OCI-LY7 (cell line): ENCODE measurements at regions not wholly inside any gene's neighbourhood (a gene's known extent, or its start where the extent isn't known, plus 50 kb on each side); places are given as distances from the start of the nearest gene placed in this dataset.

Experiments
- EZH2phosphoT487 ChIP-seq: fragments of 200-600 bp; sonication (generic); IDR thresholded peaks from 2 replicates; pipeline ENCODE4 v1.6.1; 2018; ENCODE audit warnings: low read depth, borderline replicate concordance, mild to moderate bottlenecking, mixed run types, antibody characterized with exemption, low read length, moderate library complexity, mixed read lengths
- TF ChIP-seq, protein P1 (sequence below): fragments of 200-600 bp; sonication (generic); conservative IDR thresholded peaks from 2 replicates; pipeline ENCODE4 v1.5.1; 2014; ENCODE audit warnings: mild to moderate bottlenecking, antibody characterized with exemption, low read length, moderate library complexity, mixed read lengths

DNA sequence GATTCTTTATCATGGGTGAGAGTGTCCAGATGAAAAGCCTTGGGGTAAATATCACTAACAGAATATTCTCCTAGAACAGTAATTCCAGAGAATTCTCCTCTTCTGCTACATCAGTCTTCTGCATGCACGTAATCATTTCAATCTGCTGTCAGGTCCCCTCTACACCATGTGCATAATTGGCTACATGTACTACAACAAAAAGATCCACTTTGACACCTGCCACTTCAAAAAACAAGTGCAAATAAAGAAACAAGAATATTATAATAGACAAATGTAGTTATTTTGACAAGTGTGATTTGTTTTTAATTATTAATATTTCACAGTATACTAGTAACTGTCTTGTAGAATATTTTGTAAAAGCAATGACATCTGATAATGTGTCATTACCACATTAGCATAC, 154.2 kb downstream of the SAMD5 start:
- TF ChIP-seq, protein P1, sequence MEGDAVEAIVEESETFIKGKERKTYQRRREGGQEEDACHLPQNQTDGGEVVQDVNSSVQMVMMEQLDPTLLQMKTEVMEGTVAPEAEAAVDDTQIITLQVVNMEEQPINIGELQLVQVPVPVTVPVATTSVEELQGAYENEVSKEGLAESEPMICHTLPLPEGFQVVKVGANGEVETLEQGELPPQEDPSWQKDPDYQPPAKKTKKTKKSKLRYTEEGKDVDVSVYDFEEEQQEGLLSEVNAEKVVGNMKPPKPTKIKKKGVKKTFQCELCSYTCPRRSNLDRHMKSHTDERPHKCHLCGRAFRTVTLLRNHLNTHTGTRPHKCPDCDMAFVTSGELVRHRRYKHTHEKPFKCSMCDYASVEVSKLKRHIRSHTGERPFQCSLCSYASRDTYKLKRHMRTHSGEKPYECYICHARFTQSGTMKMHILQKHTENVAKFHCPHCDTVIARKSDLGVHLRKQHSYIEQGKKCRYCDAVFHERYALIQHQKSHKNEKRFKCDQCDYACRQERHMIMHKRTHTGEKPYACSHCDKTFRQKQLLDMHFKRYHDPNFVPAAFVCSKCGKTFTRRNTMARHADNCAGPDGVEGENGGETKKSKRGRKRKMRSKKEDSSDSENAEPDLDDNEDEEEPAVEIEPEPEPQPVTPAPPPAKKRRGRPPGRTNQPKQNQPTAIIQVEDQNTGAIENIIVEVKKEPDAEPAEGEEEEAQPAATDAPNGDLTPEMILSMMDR = no peak
- TF ChIP-seq EZH2phosphoT487 = no peak
